ENCODE measurements at regions not wholly inside any gene's neighbourhood (a gene's known extent, or its start where the extent isn't known, plus 50 kb on each side); places are given as distances from the start of the nearest gene placed in this dataset.

GRCh38 chr13:73266640-73267180 is 207.9 kb downstream of the KLF5 start:
- Histone ChIP-seq H3K79me2 (ENCODE audit: insufficient read depth, low read depth) (no peaks in the 10 kb centered on the region), H4K20me1 (ENCODE audit: insufficient read depth) (no peaks in the 10 kb centered on the region), H3K4me3 (IDR thresholded peaks at IDR 0.05; ENCODE audit: insufficient read depth, low read depth, low read length) (no peak overlapping the region), H3K4me2 (no peak overlapping the region), H3K4me1 (ENCODE audit: low read depth, poor library complexity, severe bottlenecking) (no peaks in the 10 kb centered on the region), H3K36me3 (ENCODE audit: insufficient read depth) (no peaks in the 10 kb centered on the region), H3K27me3 (ENCODE audit: insufficient read depth, low read depth) (no peaks in the 10 kb centered on the region), H3K9ac (no peak overlapping the region), H3K27ac (no peak overlapping the region), H2AFZ (ENCODE audit: low read depth) (no peak overlapping the region)
- TF ChIP-seq, protein P1, sequence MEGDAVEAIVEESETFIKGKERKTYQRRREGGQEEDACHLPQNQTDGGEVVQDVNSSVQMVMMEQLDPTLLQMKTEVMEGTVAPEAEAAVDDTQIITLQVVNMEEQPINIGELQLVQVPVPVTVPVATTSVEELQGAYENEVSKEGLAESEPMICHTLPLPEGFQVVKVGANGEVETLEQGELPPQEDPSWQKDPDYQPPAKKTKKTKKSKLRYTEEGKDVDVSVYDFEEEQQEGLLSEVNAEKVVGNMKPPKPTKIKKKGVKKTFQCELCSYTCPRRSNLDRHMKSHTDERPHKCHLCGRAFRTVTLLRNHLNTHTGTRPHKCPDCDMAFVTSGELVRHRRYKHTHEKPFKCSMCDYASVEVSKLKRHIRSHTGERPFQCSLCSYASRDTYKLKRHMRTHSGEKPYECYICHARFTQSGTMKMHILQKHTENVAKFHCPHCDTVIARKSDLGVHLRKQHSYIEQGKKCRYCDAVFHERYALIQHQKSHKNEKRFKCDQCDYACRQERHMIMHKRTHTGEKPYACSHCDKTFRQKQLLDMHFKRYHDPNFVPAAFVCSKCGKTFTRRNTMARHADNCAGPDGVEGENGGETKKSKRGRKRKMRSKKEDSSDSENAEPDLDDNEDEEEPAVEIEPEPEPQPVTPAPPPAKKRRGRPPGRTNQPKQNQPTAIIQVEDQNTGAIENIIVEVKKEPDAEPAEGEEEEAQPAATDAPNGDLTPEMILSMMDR (conservative IDR thresholded peaks at IDR 0.05; ENCODE audit: low read depth, low read length), result no peak

- H3K4me2 ChIP-seq, result no peak overlapping the region
- no peak overlapping the region for H2AFZ ChIP-seq (ENCODE audit: low read depth)
- H3K27ac ChIP-seq, result no peak overlapping the region
- H3K4me1 ChIP-seq (ENCODE audit: low read depth, poor library complexity, severe bottlenecking), result no peaks in the 10 kb centered on the region
- no peaks in the 10 kb centered on the region for H4K20me1 ChIP-seq (ENCODE audit: insufficient read depth)
- no peaks in the 10 kb centered on the region for H3K79me2 ChIP-seq (ENCODE audit: insufficient read depth, low read depth)
- no peak overlapping the region for H3K9ac ChIP-seq
- no peaks in the 10 kb centered on the region for H3K36me3 ChIP-seq (ENCODE audit: insufficient read depth)
- H3K4me3 ChIP-seq (IDR thresholded peaks at IDR 0.05; ENCODE audit: insufficient read depth, low read depth, low read length), result no peak overlapping the region
- TF ChIP-seq, protein P1 (conservative IDR thresholded peaks at IDR 0.05; ENCODE audit: low read depth, low read length), result no peak
- no peaks in the 10 kb centered on the region for H3K27me3 ChIP-seq (ENCODE audit: insufficient read depth, low read depth)
These were observed 204.2 kb downstream of the KLF5 start for GRCh38 chr13:73262862-73263627.

- Histone ChIP-seq H3K79me2 (ENCODE audit: insufficient read depth, low read depth) (no peaks in the 10 kb centered on the region), H3K36me3 (ENCODE audit: insufficient read depth) (no peaks in the 10 kb centered on the region), H3K9ac (no peak overlapping the region), H3K27me3 (ENCODE audit: insufficient read depth, low read depth) (no peaks in the 10 kb centered on the region), H3K4me3 (IDR thresholded peaks at IDR 0.05; ENCODE audit: insufficient read depth, low read depth, low read length) (no peak overlapping the region), H3K4me1 (ENCODE audit: low read depth, poor library complexity, severe bottlenecking) (no peaks in the 10 kb centered on the region), H3K4me2 (no peak overlapping the region), H3K27ac (no peak overlapping the region), H4K20me1 (ENCODE audit: insufficient read depth) (no peaks in the 10 kb centered on the region), H2AFZ (ENCODE audit: low read depth) (no peak overlapping the region)
- TF ChIP-seq, protein P1 (conservative IDR thresholded peaks at IDR 0.05; ENCODE audit: low read depth, low read length), result no peak
These were observed 203.0 kb downstream of the KLF5 start for GRCh38 chr13:73261739-73262216.

DNA sequence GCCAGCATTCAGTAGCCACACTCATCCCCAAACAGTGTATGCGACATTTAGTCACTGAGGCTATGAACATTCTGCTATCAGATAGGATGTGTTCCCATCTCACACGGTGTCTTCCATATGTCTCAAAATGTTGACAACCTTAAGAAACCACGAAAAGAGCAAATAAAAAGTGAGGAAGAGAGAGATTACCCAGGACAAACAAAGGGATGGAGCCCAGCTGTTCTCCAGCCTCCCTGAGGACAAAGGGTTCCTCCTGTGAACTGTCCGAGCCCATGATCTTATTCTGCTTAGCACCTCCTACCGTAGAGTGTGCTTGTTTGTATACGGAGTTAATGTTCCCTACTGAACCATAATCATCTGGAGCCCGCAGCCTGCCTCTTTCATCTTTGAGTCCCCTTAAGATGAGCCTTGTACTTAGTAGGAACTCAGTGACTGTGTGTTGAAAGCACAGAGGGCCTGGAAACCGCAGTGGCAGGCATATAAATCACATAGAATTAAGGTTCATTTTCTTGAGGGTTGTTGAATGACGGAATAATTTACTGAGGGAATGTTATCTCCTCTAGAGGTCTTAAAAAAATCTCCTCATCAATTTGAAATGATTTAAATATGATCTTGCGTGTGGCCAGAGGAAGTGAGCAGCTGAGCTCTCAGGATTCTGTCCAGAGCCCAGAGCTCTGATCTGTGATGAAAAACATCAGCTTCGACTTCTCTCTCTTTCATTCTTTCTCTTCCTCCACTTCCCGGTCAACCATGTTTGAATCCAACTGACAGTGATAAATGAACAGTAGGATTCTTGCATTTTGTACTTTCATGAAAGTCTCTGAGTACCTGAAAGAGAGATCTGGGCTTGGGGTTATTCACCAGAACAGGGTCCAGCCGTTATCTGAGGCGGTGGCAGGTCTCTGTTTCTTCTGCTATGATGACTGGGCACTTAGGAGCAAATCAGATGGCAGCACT is 200.5 kb downstream of the KLF5 start:
- TF ChIP-seq, protein P1 (conservative IDR thresholded peaks at IDR 0.05; ENCODE audit: low read depth, low read length), result no peak
- H3K4me2 ChIP-seq, result no peak overlapping the region
- H3K9ac ChIP-seq, result no peak overlapping the region
- no peaks in the 10 kb centered on the region for H3K79me2 ChIP-seq (ENCODE audit: insufficient read depth, low read depth)
- no peaks in the 10 kb centered on the region for H3K4me1 ChIP-seq (ENCODE audit: low read depth, poor library complexity, severe bottlenecking)
- no peak overlapping the region for H3K27ac ChIP-seq
- H3K27me3 ChIP-seq (ENCODE audit: insufficient read depth, low read depth), result no peaks in the 10 kb centered on the region
- H3K4me3 ChIP-seq (IDR thresholded peaks at IDR 0.05; ENCODE audit: insufficient read depth, low read depth, low read length), result no peak overlapping the region
- no peaks in the 10 kb centered on the region for H3K36me3 ChIP-seq (ENCODE audit: insufficient read depth)
- H2AFZ ChIP-seq (ENCODE audit: low read depth), result no peak overlapping the region
- H4K20me1 ChIP-seq (ENCODE audit: insufficient read depth), result no peaks in the 10 kb centered on the region
